ENCODE measurements at regions not wholly inside any gene's neighbourhood (a gene's known extent, or its start where the extent isn't known, plus 50 kb on each side); places are given as distances from the start of the nearest gene placed in this dataset.

DNA sequence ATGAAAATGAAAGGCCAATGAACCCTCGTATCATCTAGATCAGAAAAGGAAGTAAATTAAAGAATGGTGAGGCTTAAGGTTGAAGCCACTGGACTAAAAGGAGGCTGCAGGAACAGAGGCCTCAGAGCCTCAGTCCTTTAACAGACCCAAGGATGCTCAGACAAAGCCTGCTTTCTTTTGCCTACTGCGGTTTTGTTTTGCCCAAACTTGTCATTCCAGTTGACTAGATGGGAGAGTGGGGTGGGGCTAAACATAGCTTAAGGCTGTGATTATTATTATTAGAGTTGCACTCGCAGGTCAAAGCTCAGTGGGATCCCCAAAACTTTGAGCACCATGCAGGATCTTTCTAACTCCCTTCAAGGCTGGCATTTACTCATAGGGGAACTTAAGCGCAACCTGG, 163.9 kb downstream of the RBM46 start:
- DNase-seq (no peak), ATAC-seq (no peak)
- Histone ChIP-seq H3K4me3 (no peak overlapping the region), H3K36me3 (no peaks in the 10 kb centered on the region), H3K27ac (no peak overlapping the region), H3K27me3 (no peaks in the 10 kb centered on the region), H3K4me1 (no peaks in the 10 kb centered on the region), H3K9me3 (no peaks in the 10 kb centered on the region)
- intact Hi-C loops (cut with DNase I; ENCODE audit: low total_unique reads) (no loop called here), in situ Hi-C loops (cut with MboI; ENCODE audit: low sequenced_read_pairs in 4 of 4) (no loop called here)
- no peak for TF ChIP-seq CTCF (IDR thresholded peaks at IDR 0.05 in 4 of 5, conservative IDR thresholded peaks at IDR 0.05 in 1 of 5)
- no peak for TF ChIP-seq POLR2A (IDR thresholded peaks at IDR 0.05)

DNA sequence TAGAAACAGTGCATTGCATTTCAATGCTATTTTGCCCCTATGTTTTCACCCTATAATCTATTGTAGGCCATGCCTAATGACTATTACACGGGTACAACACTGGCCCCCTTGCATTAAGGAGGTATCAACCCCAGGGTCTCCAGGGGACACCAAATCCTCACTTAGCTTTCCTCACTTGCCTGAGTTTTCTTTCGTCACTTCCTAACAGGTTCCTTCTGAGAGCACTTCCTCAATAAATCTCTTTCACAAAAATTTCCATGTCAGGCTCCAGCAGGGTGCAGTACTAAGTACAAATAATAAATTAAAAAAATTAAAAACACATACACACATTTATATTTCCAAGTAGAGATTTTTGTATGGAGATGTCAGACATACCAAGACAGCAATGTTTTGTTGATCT, 165.0 kb downstream of the RBM46 start:
- no peak for DNase-seq
- Histone ChIP-seq H3K4me1 (no peaks in the 10 kb centered on the region), H3K27me3 (no peaks in the 10 kb centered on the region), H3K4me3 (no peak overlapping the region), H3K9me3 (no peaks in the 10 kb centered on the region), H3K36me3 (no peaks in the 10 kb centered on the region), H3K27ac (no peak overlapping the region)
- ATAC-seq = no peak
- in situ Hi-C loops (cut with MboI; ENCODE audit: low sequenced_read_pairs in 4 of 4) (no loop called here), intact Hi-C loops (cut with DNase I; ENCODE audit: low total_unique reads) (no loop called here)
- TF ChIP-seq POLR2A (IDR thresholded peaks at IDR 0.05) = no peak
- no peak for TF ChIP-seq CTCF (IDR thresholded peaks at IDR 0.05 in 4 of 5, conservative IDR thresholded peaks at IDR 0.05 in 1 of 5)

- Histone ChIP-seq H3K36me3 (no peaks in the 10 kb centered on the region), H3K27me3 (no peaks in the 10 kb centered on the region), H3K27ac (no peak overlapping the region), H3K4me1 (no peaks in the 10 kb centered on the region), H3K9me3 (no peaks in the 10 kb centered on the region), H3K4me3 (no peak overlapping the region)
- ATAC-seq = no peak
- DNase-seq = no peak
- intact Hi-C loops (cut with DNase I; ENCODE audit: low total_unique reads) (no loop called here), in situ Hi-C loops (cut with MboI; ENCODE audit: low sequenced_read_pairs in 4 of 4) (no loop called here)
- TF ChIP-seq CTCF (IDR thresholded peaks at IDR 0.05 in 4 of 5, conservative IDR thresholded peaks at IDR 0.05 in 1 of 5) (no peak), POLR2A (IDR thresholded peaks at IDR 0.05) (no peak)
These were observed 172.6 kb downstream of the RBM46 start for GRCh38 chr4:154953691-154954090.

- DNase-seq (no peak), ATAC-seq (no peak)
- in situ Hi-C loops (cut with MboI; ENCODE audit: low sequenced_read_pairs in 4 of 4) (no loop called here), intact Hi-C loops (cut with DNase I; ENCODE audit: low total_unique reads) (no loop called here)
- H3K27me3 ChIP-seq = no peaks in the 10 kb centered on the region
- no peaks in the 10 kb centered on the region for H3K4me1 ChIP-seq
- no peak overlapping the region for H3K4me3 ChIP-seq
- no peak overlapping the region for H3K27ac ChIP-seq
- H3K9me3 ChIP-seq = no peaks in the 10 kb centered on the region
- TF ChIP-seq CTCF (IDR thresholded peaks at IDR 0.05 in 4 of 5, conservative IDR thresholded peaks at IDR 0.05 in 1 of 5) (no peak), POLR2A (IDR thresholded peaks at IDR 0.05) (no peak)
- no peaks in the 10 kb centered on the region for H3K36me3 ChIP-seq
These were observed 173.0 kb downstream of the RBM46 start for GRCh38 chr4:154954117-154954516.

GRCh38 chr4:154958121-154958520, 177.0 kb downstream of the RBM46 start:
- Histone ChIP-seq H3K27me3 (no peaks in the 10 kb centered on the region), H3K4me1 (no peaks in the 10 kb centered on the region), H3K36me3 (no peaks in the 10 kb centered on the region), H3K9me3 (no peaks in the 10 kb centered on the region), H3K27ac (no peak overlapping the region), H3K4me3 (no peak overlapping the region)
- intact Hi-C loops (cut with DNase I; ENCODE audit: low total_unique reads) (no loop called here), in situ Hi-C loops (cut with MboI; ENCODE audit: low sequenced_read_pairs in 4 of 4) (no loop called here)
- ATAC-seq (no peak), DNase-seq (no peak)
- TF ChIP-seq POLR2A (IDR thresholded peaks at IDR 0.05) = no peak
- no peak for TF ChIP-seq CTCF (IDR thresholded peaks at IDR 0.05 in 4 of 5, conservative IDR thresholded peaks at IDR 0.05 in 1 of 5)

Data from gastrocnemius medialis (tissue), 4 donors.